ENCODE measurements at regions not wholly inside any gene's neighbourhood (a gene's known extent, or its start where the extent isn't known, plus 50 kb on each side); places are given as distances from the start of the nearest gene placed in this dataset.

GRCh38 chr3:82736696-82737277 lies 975.3 kb upstream of the GBE1 start:
- Histone ChIP-seq H3K36me3 (no peaks in the 10 kb centered on the region), H3K27me3 (no peaks in the 10 kb centered on the region), H3K4me1 (no peaks in the 10 kb centered on the region), H3K9me3 (no peaks in the 10 kb centered on the region), H3K4me3 (no peak overlapping the region), H3K27ac (no peak overlapping the region)
- WGBS, 2 donors = 67 to 68% methylated on average over 2 to 5 of the region's 5 CpGs
- intact Hi-C loops (cut with DNase I) = no loop called here
- DNase-seq = no peak
- TF ChIP-seq CTCF (IDR thresholded peaks at IDR 0.05) (no peak), POLR2A (IDR thresholded peaks at IDR 0.05) (no peak)

DNA sequence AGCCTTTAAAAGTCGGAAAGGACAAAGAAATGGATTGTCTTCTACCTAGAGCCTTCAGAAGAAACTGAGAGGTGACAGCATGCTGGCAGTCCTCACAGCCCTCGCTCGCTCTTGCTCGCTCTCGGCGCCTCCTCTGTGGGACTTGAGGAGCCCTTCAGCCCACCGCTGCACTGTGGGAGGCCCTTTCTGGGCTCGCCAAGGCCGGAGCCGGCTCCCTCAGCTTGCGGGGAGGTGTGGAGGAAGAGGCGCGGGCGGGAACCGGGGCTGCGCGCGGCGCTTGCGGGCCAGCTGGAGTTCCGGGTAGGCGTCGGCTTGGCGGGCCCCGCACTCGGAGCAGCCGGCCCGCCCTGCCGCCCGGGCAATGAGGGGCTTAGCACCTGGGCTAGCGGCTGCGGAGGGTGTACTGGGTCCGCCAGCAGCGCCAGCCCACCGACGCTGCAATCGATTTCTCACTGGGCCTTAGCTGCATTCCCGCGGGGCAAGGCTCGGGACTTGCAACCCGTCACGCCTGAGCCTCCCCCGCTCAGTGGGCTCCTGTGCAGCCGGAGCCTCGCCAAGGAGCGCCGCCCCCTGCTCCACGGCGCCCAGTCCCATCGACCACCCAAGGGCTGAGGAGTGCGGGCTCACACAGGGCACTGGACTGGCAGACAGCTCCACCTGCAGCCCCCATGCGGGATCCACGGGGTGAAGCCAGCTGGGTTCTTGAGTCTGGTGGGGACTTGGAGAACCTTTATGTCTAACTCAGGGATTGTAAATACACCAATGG lies 953.8 kb upstream of the GBE1 start:
- Histone ChIP-seq H3K9me3 (peaks cover 0 to 9% (median 0%) of the 10 kb centered on the region in 3 donors), H3K4me1 (no peaks in the 10 kb centered on the region), H3K27ac (no peak overlapping the region), H3K4me3 (no peak overlapping the region), H3K36me3 (no peaks in the 10 kb centered on the region), H3K27me3 (no peaks in the 10 kb centered on the region)
- TF ChIP-seq POLR2A (IDR thresholded peaks at IDR 0.05) (no peak), CTCF (IDR thresholded peaks at IDR 0.05) (no peak)
- intact Hi-C loops (cut with DNase I) = no loop called here
- WGBS, 2 donors = 84 to 91% methylated on average over 9 to 16 of the region's 53 CpGs
- DNase-seq = no peak

GRCh38 chr3:82707035-82707434 lies 945.6 kb upstream of the GBE1 start:
- Histone ChIP-seq H3K27me3 (no peaks in the 10 kb centered on the region), H3K4me1 (no peaks in the 10 kb centered on the region), H3K9me3 (no peaks in the 10 kb centered on the region), H3K27ac (no peak overlapping the region), H3K36me3 (no peaks in the 10 kb centered on the region), H3K4me3 (no peak overlapping the region)
- no peak for DNase-seq
- intact Hi-C loops (cut with DNase I) = no loop called here
- TF ChIP-seq CTCF (IDR thresholded peaks at IDR 0.05) (no peak), POLR2A (IDR thresholded peaks at IDR 0.05) (no peak)
- WGBS, 2 donors = 81% methylated on average over 3 of the region's 4 CpGs; no CpG with 5 or more reads in 1 of the 2 donors

DNA sequence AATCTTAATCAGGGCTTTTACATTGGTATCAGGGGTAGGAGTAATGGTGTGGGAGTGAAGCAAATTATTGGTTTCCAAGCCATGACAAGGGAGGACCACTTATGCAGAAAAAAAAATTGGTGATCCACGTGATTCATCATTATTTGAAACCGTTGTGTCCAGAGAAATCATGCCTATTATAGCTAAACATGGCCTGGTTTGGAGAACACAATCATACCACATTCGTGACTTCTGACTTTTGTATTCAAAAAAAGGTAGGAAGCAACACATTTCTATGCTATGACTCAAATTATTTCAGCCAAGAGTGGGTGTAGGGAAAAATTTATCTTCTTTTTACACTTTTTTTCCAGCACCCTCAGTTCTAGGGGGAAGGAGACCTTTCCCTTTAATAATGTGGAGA lies 924.3 kb upstream of the GBE1 start:
- H3K36me3 ChIP-seq = no peaks in the 10 kb centered on the region
- no peaks in the 10 kb centered on the region for H3K9me3 ChIP-seq
- H3K4me3 ChIP-seq = no peak overlapping the region
- no peak overlapping the region for H3K27ac ChIP-seq
- intact Hi-C loops (cut with DNase I) = no loop called here
- 22 to 36% methylated on average over 3 of the region's 3 CpGs for WGBS, 2 donors
- no peak for DNase-seq
- H3K27me3 ChIP-seq = no peaks in the 10 kb centered on the region
- H3K4me1 ChIP-seq = no peaks in the 10 kb centered on the region
- TF ChIP-seq POLR2A (IDR thresholded peaks at IDR 0.05) = no peak
- TF ChIP-seq CTCF (IDR thresholded peaks at IDR 0.05) = no peak

- H3K9me3 ChIP-seq = no peaks in the 10 kb centered on the region
- no peaks in the 10 kb centered on the region for H3K27me3 ChIP-seq
- no peak overlapping the region for H3K27ac ChIP-seq
- H3K4me3 ChIP-seq = no peak overlapping the region
- H3K4me1 ChIP-seq = no peaks in the 10 kb centered on the region
- 45 to 57% methylated on average over 1 of the region's 1 CpG for WGBS, 2 donors
- DNase-seq = no peak
- intact Hi-C loops (cut with DNase I) = no loop called here
- no peak for TF ChIP-seq CTCF (IDR thresholded peaks at IDR 0.05)
- no peak for TF ChIP-seq POLR2A (IDR thresholded peaks at IDR 0.05)
- no peaks in the 10 kb centered on the region for H3K36me3 ChIP-seq
These were observed 915.0 kb upstream of the GBE1 start for GRCh38 chr3:82676356-82677026.
